Stimulated activated CD8-positive, alpha-beta memory T cell treated with anti-CD3 and anti-CD28 coated beads, Interleukin-15, amount 100 ng/mL, for 48 hours (primary cell): ENCODE measurements at regions not wholly inside any gene's neighbourhood (a gene's known extent, or its start where the extent isn't known, plus 50 kb on each side); places are given as distances from the start of the nearest gene placed in this dataset.

Source experiments
- DNase-seq, 2 donors: peaks; one replicate each; pipeline ENCODE4 v3.0.0-alpha.2; 2020; ENCODE audit warnings: low read depth in 2 of 2

DNA sequence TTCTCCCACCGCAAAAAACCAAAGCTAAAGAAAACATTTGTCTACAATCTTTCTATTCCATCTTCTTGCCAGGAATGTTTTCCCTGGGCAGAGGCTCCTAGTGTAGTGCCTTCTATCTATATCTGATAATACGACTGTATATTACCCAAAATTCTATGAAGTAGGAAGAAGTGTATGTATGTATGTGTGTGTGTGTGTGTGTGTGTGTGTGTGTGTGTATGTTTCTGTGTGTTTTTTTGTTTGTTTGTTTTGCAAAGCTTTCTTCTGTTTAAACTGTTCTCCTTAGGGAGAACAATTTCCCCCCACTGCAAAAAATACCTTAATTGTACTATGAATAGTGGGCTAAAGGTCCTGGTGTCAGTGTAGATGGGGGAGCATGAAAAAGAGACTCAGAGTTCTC, 312.6 kb upstream of the CITED2 start:
- no peak for DNase-seq

DNA sequence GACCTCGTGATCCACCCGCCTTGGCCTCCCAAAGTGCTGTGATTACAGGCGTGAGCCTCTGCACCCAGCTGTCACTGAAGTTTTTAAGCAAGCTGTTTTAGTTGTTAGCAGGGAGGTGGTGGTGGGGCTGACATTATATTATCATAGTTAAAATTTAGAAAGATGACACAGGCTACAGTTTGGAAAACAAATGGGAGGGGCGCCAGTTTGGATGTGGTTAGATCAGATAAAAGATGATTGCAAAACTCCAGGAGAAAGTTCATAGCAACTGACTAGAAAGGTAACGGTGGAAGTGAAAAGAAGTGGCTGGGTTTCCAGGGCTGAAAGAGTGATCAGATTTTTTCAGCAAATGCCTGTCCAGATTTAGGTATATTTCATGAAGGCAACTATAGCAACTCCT, 311.9 kb upstream of the CITED2 start:
- DNase-seq, result no peak

DNA sequence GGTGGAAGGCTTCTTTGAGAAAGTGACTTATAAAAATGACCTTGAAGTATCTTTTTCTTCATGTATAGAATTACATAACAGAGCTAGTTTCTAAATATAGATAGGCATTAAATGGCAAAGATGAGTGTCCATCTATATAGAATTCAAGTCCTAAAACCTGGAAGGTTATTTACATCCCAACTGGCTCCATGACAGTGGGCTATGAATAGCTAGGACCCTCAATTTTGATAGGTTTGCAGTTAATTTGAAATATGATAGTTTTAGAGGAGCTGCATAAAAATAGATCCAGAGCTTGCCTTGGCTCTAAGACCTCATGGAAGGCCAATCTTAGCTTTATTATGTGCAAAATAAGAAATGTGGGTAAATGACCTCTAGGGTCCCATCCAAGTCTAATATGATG, 310.6 kb upstream of the CITED2 start:
- no peak for DNase-seq

DNA sequence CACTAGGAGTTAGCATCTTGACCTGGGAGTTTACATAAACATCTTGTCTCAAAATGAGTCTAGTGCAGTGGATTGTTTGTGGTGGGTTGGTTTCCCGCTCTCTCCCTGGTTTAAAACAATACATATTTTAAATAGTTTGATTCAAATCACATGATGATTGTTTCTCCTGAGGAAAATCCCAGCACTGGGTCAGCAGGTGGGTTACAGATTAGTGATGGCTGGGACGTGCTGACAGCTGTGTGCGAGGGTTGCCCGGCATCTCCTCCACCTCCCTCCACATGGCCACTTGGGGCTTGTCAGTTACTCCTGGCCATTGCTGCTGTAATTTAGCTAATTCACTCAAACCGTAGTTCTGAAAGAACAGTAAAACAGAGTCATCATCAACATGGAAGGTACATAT, 306.4 kb upstream of the CITED2 start:
- no peak for DNase-seq

DNA sequence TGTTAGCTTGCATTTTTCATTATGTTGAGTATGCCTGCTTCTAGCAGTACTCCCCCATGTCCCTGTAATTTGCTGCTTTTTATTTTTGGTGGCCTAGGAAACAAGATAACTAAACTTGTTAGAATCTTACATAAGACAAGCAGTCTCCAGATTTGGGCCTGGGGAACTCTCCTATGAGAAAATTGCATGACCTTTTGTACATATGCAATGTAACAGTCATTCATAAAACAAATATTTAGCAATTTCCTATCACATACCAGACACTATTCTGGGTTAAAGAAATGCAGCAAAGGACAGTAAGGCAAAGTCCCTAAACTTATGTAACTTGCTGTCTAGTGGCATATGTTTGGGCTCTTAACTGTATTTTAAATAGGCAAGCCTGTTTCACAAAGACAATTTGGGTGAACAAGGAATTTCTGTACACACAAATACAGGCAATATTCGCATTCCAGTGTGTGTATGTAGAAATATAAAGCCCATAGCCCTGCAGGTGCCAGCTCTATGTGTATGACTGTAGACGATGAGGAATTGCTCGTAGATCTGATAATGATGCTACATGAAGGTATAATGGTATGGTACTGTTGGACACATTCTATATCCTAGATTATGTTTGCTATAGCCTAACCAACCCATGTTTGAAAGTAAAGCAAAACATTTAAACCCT, 305.2 kb upstream of the CITED2 start:
- DNase-seq, result no peak

DNA sequence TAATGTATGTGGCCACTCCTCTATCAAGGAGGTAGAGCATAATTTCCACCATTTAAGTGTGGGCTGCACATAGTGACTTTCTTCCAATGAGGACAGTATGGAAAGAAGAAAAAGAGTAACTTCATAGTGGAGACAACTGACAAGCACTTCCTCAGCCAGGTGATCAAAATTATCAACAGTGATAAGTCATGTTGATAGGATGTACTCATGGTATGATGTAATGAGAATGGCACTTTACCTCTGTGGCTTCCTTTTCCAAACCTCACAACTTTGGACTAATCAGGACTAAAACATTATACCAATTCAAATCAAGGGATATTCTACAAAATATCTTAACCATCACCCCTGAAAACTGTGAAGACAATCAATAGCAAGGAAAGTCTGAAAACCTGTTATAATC, 302.3 kb upstream of the CITED2 start:
- no peak for DNase-seq

DNA sequence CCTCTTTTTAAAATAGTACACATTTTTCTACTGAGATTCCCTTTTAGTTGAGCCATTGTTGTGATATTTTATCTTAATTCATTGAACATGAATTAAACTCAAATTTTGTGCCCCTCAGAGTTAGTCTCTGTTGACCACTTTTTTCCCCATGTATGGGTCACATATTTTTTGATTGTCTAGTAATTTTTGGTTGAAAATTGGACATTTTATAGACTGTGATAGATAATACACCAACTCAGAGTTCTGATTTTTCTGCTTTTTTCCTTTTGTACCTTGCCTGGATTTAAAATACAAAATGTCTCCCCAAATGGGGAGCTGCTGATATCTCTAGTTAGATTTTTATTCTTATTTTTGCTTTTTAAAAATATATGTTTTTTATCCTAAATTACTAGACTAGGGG, 291.8 kb upstream of the CITED2 start:
- DNase-seq, result no peak

DNA sequence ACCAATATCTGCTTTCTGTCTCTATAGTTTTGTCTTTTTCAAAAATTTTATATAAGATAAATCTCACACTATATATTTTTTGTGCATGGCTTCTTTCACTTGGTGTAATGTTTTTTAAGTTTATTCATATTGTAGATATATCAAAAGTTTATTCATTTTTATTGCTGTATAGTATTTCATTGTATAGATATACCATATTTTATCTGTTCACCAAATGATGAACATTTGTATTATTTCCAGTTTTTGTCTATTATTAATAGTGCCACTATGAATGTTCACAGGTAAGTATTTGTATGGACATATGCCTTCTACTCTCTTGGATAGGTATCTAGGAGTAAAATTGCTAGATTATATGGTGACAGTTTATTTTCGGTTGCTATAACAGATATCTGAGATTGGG, 289.5 kb upstream of the CITED2 start:
- DNase-seq, result no peak

DNA sequence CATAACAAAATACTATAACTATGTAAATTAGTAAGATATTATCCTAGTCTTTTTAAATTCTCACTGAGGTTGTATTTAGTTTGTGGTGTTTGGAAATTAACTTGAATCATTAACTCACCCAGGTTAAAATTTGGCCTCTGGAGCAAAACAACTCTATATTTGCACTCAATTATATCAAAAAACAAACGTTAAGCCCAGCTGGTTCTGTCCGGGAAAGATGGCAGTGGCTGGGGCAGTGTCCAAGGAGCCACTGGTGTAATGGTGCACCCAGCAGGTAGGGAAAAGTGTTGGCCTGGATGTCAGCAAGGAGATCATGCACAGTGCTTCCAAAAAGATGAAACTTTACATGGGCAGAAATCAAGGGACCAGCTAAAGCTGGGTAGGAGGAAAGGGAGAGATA, 285.3 kb upstream of the CITED2 start:
- no peak for DNase-seq

DNA sequence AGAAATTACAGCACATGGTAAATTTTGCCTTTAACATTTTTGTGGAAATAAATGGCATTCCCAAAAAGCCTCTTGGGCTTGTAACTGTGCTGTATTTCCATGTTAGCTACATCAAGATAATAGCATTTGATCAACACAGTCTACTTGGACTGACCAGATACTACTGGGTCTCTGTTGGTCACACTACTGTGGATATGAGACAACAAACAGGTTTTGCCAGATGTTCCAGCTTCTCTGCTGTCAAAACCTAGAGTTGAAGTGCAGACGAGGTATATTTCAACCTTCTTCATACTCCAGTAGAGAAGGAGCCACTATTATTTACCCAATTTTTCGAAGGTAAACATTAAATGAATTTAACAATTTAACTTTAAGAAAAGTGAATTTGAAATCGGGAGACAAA, 284.7 kb upstream of the CITED2 start:
- DNase-seq, result no peak

DNA sequence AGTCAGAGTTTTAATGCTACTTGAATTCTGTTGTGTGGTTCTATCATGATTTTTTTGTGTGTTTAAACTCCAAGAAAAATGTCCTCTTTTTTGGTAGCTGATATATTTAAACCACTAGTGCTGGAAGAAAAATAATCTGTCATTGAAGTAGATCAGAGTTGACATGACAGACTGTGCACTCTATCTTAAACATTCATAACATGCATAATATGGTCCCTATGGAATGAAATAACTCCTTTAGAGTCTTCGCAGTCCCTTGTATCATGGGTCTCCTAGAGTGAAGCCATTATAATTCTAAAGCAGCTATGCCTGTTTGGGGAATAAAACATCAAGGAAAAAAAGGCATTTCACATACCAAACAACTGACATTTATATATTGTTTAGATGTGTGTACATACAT, 282.7 kb upstream of the CITED2 start:
- DNase-seq, result no peak

DNA sequence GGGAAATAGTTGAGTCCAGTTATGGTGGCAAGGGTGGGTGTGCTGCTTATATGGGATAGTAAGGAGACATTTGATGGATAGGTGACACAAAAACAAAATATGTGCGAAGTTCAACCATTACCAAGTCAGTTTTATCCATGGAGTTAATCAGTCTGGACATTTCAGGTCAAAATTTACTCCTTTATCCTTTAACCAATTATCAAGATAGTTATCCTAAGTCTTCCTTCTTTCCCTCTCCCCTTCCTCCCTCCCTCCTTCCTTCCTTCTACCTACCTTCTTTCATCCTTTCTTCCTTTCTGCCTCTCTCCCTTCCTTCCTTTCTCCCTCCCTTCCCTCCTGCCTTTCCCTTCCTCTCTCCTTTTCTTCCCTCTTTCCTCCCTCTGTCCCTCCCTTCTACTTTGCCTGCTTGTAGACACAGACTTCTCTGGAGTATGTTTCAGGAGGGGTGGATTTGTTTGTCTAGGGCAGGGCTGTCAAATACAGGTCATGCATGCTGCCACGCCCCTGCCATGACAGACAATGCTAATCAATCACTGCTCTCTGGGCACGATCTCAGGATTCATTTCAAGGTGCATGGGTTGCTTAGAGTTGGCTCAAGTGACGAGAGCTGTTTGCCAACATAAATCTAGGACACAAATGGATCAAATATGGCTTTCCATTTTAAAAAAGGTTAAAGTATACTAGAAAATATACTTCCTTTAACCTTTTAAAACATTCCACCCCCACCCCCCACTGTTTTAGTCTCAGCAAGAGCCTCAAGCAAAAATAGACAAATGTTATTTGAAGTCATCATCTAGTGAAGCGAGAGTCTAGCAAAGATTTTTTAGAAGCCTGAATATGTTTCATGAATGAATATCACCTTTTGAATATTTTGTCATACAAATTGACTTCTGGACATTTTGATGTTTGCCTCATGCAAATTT, 281.6 kb upstream of the CITED2 start:
- DNase-seq, result no peak

DNA sequence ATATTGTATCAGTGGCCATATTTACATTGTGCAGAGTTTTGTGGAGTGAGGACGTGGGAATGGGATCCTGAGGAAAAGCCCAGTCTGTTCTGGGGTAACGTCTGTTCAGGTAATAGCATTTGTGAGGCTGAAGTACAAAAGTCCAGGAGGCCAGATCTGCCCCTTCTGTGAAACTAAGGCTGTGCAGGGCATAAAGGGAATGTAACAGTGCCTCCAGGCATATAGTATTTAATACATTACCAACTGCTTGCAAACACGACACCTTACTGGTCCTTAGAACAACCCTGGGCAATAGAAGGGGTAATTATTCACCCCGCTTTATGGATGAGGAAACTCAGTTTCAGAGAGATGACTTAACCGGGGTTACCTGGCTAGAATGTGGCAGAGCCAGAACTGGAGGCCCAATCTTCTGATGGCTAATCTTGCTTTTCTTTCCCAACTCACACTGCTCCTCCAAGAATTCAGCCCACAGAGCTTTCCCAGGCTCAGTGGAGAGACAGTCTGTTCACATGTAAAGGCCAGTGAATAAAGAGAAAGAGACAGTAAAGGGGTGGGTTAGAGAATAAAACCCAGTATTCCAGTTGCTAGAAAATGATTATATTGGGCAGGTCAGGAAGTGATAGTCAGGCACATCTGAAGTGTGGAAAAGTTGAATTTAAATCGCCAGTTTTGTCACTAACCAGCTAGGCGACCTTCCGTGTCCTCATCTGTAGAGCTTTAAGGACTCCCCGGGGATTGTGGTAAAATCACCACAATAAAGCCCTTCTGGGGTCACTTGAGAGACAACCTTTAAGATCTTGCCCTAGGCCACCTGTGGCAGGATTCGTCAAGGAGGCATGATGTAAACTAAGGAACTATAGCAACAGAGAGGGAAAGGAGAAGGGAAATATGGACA, 280.7 kb upstream of the CITED2 start:
- DNase-seq, result no peak

DNA sequence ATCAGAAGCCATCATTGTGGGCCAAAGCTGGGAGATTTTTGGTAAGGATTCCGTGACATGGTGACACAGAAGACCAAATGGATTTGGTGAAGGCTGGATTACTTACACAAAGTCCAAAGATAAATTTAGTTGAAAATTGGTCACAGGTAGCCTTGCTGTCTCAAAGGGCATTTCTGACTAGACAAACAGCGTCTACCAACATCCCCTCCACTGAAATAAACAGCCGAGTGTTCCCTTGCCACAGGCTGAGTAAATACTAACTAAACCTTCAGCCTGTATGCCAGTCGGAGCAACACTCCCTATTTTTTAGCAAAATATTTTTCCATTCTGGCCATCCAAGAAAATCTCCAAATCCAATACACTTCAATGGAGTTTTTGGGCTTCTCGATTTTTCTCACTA, 279.9 kb upstream of the CITED2 start:
- no peak for DNase-seq

DNA sequence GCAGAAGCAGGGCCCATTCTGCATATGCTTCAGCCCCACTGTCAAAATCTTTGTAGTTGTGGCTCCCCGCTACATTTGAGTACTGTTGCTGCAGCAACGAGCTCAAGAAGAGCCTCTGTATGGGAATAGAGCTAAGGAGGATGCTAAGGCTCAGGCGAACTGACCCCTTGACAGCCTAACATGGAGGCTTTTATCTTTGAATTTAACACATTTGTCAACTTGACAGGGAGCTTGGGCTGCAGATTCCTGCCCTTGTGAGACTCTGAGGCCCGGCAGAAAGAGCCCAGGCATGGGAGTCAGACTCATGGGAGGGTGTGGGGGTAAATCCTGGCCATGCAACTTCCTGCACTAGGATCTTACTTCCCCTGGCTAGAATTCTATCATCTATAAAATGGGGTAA, 278.7 kb upstream of the CITED2 start:
- no peak for DNase-seq

DNA sequence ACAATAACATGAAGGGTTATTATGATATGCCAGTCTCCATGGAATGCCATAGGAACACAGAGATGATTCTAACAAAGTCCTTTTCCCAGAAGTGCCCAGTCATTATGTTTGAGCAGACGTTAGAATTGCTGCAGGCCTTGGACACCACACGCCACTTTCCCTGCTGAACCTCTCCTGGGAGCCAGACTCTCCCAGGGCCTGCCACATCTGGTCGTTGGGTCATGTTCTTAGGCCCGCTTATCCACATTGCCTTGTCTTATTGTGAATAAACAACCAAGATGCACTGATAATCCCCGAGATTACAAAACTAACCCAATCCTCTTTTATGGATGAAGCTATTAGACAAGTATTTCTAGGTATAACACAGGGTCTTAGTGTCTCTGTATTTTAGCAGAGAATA, 276.5 kb upstream of the CITED2 start:
- DNase-seq, result no peak

DNA sequence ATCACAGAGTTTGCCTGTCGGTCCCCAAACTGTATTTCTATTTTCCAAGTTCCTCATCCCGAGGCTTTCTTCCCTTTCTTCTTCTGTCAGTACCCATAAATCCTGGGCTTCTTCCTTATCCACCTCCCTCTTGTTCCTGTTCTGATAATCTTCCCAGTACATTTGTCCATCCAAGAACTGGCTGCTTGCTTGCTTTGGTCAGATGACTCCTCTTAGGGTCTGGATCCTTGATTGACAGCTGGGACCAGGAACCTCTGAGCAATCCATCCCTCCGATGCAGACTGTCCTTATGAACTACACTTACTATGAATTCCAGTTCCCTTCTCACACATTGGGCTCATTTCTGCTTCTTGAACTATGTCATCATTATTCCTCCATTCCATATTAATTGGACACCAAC, 275.3 kb upstream of the CITED2 start:
- DNase-seq, result no peak

DNA sequence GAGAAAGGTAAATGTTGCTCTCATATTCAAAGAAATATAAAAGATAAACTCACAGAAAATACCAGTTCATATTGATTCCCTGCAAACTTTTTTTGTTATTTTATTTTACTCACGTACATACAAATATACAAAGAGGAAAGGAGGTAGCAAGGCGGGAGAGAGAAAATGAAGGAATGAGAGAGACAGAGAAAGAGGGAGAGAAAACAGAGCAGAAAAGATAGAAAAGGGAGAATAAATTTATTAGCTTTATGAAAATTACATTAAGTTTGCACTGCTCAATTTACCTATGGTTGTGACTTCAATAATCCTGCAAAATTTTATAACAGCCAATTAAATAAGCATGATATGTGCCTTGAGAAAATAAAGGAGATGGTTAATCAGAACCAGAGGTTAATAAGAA, 274.7 kb upstream of the CITED2 start:
- no peak for DNase-seq

DNA sequence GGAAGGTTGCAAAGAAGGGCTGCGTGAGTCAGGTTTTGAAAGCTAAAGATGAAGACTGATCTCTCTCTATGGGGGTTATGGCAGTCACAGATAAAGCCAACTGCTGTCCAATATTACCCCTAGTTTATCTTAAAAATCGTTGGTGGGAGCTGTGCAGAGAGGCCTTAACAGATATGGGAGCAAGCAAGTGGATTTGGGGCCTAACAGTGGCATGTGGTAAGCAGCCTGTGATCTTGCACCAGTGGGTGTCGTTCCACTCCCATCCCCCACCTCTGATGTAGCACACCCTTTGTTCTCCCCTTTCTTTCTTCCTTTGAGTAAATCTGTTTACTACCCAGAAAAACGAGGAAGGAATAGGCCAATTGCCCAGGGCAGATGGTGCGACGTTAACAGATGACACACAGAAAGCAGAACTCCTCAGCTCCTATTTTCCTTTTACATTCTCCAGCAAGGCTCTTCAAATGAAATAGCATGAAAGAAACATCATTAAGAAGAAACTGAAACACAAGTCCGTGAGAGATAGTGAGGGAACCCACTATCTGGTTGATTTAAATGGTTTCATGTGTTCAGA, 274.1 kb upstream of the CITED2 start:
- DNase-seq, result no peak

DNA sequence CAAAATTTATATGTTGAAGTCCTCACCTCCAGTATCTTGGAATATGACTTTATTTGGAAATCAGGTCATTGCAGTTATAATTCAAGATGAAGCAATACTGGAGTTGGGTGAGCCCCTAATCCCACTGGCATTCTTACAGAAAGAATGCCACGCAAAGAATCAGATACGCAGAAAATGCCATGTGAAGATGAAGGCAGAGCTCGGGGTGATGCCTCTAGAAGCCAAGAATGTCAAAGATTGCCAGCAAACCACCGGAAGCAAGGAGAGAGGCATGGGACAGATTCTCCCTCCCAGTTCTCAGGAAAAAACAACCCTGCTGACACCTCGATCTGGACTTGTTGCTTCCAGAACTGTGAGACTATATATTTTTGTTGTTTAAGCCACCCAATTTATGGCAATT, 273.4 kb upstream of the CITED2 start:
- no peak for DNase-seq

DNA sequence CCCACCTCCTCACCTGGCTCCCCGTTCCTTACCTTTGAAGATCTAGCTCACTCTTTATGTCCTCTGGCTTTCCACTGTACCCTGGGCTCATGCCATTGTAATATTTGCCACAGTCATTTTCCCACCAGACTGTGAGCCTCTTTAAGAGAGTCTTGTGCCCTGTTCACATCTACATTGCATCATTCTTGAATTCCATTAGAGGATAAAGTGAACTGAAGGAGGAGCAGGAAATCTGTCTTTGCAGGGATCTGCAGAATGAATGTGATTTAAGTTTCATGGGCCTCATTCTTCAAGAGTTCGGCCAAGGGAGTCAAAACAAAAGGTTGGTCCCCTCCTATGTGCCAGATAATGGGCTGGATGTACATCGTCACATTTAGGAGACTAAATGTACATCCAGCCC, 272.6 kb upstream of the CITED2 start:
- DNase-seq, result no peak

DNA sequence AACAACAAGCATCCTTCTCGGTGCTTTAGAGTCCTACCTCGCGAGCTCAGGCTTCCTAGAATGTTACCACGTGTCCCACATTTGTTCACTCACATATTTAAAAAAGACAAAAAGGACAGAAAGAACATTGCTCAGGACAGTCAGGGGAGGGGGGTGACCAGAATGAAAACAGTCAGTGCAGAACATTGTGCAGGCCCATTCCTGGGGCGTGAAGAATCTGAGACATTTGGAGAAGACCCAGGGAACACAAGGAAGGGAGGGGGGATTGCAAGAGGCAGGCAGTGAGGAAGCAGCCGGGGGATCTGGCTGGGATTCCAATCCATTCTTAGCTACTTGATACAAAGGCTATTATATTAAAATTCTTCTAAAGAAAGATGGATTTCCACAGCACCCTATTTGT, 270.4 kb upstream of the CITED2 start:
- DNase-seq, result no peak
